Kidney epithelial cell (primary cell): ENCODE measurements at regions not wholly inside any gene's neighbourhood (a gene's known extent, or its start where the extent isn't known, plus 50 kb on each side); places are given as distances from the start of the nearest gene placed in this dataset.

Experiments used
- DNase-seq: peaks from one replicate; pipeline ENCODE4 v3.0.0-alpha.2; 2010; ENCODE audit warnings: low read depth
- H3K27me3 ChIP-seq: 2 replicates; pipeline ENCODE4 v1.6.0; 2011; ENCODE audit warnings: low read length; ENCODE audit not compliant: control insufficient read depth, insufficient read depth
- H3K36me3 ChIP-seq: 2 replicates; pipeline ENCODE4 v1.5.1; 2011; ENCODE audit warnings: low read length; ENCODE audit not compliant: control insufficient read depth, insufficient read depth
- H3K4me3 ChIP-seq: 2 replicates; pipeline ENCODE4 v1.5.1; 2011; ENCODE audit warnings: low read depth, mild to moderate bottlenecking, control low read depth, low read length
- CTCF ChIP-seq: IDR thresholded peaks from 2 replicates; pipeline ENCODE4 v1.5.1; 2011; ENCODE audit warnings: mild to moderate bottlenecking, moderate library complexity, low read length, control low read depth, inconsistent platforms; ENCODE audit not compliant: insufficient read depth, poor library complexity, severe bottlenecking

DNA sequence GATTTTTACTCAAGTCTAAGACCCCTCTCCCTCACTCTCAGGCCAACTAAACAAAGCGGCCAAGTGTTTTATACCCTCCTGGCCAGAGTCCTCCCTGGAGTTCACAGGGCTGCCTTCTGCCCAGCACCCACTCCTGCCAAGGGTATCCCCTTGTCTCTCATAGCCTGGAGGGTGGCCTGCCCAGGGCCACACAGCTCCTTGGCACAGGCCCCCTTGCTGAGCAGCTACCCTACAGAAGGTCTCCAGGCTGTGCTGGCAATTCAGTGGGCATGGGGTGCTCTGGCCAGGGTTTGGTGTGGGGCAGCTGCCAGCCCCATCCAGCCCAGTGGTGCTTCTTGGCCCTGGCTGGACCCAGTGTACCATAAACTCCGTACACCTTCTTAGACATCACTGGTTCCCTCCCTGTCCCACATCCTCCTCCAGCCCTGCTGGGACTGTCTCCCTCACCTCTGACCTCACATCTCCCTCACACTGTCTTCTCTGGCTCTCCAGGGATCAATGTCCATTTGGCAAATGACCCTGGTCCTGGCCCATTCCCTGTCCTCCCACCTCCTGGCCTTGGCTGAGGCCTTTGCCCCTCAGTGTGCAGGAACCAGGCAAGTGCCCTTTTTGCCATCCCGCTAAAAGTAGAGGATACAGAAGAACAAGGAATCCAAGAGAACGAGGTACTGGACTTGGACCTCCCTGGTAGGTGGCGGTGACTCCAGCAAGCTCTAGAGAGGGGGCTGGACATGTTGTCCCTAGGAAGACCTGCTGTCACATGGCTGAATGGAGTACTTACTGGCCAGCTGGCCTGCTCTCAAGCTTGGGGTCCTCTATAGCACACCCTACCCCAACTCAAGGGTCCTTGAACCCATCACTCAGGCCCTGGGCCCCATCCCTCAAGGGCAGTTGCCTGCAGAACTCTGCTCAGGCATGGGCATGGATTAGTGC is 50.0 kb upstream of the TRPM1 start:
- no peaks in the 10 kb centered on the region for H3K36me3 ChIP-seq
- H3K4me3 ChIP-seq, result no peak overlapping the region
- no peak for TF ChIP-seq CTCF
- peaks cover 6% of the 10 kb centered on the region for H3K27me3 ChIP-seq
- DNase-seq, result no peak

DNA sequence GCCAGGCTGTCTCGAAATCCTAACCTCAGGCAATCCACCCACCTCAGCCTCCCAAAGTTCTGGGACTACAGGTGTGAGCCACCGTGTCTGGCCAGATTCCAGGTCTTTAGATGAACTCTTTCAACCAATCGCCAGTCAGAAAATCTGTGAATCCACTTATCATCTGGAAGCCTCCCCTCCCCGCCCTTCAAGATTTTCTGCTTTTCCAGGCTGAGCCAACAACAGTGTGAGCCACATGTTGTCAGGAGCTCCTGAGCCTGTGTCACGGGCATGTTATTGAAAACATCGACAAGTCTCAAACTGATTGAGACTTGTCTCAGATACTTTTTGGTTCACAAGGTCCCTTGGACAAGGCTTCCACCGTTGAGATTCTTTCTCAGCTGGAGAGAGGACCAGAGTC is 52.0 kb upstream of the TRPM1 start:
- H3K4me3 ChIP-seq, result no peak overlapping the region
- TF ChIP-seq CTCF, result no peak
- no peak for DNase-seq
- H3K36me3 ChIP-seq, result no peaks in the 10 kb centered on the region
- H3K27me3 ChIP-seq, result peaks cover 4% of the 10 kb centered on the region

- Histone ChIP-seq H3K4me3 (no peak overlapping the region), H3K36me3 (no peaks in the 10 kb centered on the region), H3K27me3 (peaks cover 3% of the 10 kb centered on the region)
- TF ChIP-seq CTCF, result no peak
- DNase-seq, result no peak
Measured at GRCh38 chr15:31155151-31155550, 53.6 kb upstream of the TRPM1 start.

- TF ChIP-seq CTCF, result no peak
- Histone ChIP-seq H3K27me3 (peaks cover 3% of the 10 kb centered on the region), H3K4me3 (no peak overlapping the region), H3K36me3 (no peaks in the 10 kb centered on the region)
- DNase-seq, result no peak
Measured at GRCh38 chr15:31156226-31156625, 54.7 kb upstream of the TRPM1 start.

- no peak for TF ChIP-seq CTCF
- H3K36me3 ChIP-seq, result no peaks in the 10 kb centered on the region
- no peak overlapping the region for H3K4me3 ChIP-seq
- peaks cover 3% of the 10 kb centered on the region for H3K27me3 ChIP-seq
- DNase-seq, result no peak
Measured at GRCh38 chr15:31156808-31157207, 55.3 kb upstream of the TRPM1 start.

DNA sequence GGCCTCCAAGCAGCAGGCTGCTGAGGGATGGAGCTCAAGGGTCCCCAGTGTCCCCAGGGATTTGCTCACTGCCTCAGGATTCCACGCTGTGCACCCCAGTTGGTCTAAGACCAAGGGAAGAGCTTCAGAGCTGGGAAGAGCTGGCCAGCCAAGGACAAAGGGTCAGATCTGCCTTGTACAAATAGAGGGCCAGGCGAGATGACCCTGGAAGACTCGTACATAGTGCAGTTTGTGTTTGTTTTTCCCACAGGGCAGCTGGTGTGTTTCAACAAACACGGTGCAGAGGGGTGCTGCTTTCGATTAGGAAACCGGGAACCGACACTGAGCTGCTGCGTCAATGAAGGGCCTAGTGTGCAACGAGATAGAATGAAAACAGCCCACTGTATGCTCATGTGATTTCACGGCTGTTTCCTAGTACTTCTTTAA is 56.1 kb upstream of the TRPM1 start:
- no peak overlapping the region for H3K4me3 ChIP-seq
- no peak for DNase-seq
- peaks cover 3% of the 10 kb centered on the region for H3K27me3 ChIP-seq
- H3K36me3 ChIP-seq, result no peaks in the 10 kb centered on the region
- TF ChIP-seq CTCF, result no peak
